ENCODE measurements at regions not wholly inside any gene's neighbourhood (a gene's known extent, or its start where the extent isn't known, plus 50 kb on each side); places are given as distances from the start of the nearest gene placed in this dataset.

DNA sequence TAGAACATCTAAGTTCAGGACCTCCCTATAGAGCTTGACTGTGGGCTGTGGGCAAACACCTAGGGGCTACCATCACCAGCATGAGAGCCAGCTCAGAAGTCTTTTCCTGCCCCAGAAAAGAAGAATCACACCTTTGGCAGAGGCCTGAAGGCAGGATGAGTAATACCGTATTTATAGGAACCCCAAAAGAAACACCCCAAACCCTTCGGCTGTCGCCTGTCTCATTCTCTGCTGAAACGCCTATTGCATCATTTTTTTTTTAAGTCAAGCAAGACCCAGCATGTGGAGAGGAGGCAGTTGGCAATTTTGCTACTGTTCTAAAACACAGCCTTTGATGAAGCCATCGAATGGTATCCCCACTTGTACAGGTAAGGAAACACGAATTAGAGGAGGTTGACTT, 436.4 kb downstream of the TFAP2A start:
- TF ChIP-seq, protein P1, sequence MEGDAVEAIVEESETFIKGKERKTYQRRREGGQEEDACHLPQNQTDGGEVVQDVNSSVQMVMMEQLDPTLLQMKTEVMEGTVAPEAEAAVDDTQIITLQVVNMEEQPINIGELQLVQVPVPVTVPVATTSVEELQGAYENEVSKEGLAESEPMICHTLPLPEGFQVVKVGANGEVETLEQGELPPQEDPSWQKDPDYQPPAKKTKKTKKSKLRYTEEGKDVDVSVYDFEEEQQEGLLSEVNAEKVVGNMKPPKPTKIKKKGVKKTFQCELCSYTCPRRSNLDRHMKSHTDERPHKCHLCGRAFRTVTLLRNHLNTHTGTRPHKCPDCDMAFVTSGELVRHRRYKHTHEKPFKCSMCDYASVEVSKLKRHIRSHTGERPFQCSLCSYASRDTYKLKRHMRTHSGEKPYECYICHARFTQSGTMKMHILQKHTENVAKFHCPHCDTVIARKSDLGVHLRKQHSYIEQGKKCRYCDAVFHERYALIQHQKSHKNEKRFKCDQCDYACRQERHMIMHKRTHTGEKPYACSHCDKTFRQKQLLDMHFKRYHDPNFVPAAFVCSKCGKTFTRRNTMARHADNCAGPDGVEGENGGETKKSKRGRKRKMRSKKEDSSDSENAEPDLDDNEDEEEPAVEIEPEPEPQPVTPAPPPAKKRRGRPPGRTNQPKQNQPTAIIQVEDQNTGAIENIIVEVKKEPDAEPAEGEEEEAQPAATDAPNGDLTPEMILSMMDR (conservative IDR thresholded peaks at IDR 0.05; ENCODE audit: low read depth, low read length) = no peak
- TF ChIP-seq EZH2phosphoT487 (IDR thresholded peaks at IDR 0.05; ENCODE audit: borderline replicate concordance, low read length) (no peak), EZH2 (IDR thresholded peaks at IDR 0.05; ENCODE audit: low read length, unreplicated experiment) (no peak)
- Histone ChIP-seq H2AFZ (ENCODE audit: low read length) (no peak overlapping the region), H4K20me1 (ENCODE audit: low read length) (no peaks in the 10 kb centered on the region), H3K4me2 (ENCODE audit: low read length) (no peak overlapping the region), H3K36me3 (ENCODE audit: low read depth, low read length) (no peaks in the 10 kb centered on the region), H3K27ac (ENCODE audit: low read length) (no peak overlapping the region), H3K9me3 (ENCODE audit: low read length) (no peaks in the 10 kb centered on the region), H3K9ac (ENCODE audit: low read length) (no peak overlapping the region), H3F3A (ENCODE audit: low read length, unreplicated experiment) (no peaks in the 10 kb centered on the region), H3K4me3 (ENCODE audit: low read length) (no peak overlapping the region), H3K4me1 (ENCODE audit: insufficient read depth, low read length) (no peaks in the 10 kb centered on the region), H3K79me2 (ENCODE audit: low read length) (no peaks in the 10 kb centered on the region), H3K27me3 (ENCODE audit: low read length) (peaks cover 48% of the 10 kb centered on the region), H3K9me2 (replicated peaks; ENCODE audit: low read length) (no peaks in the 10 kb centered on the region)
- POLR2A ChIA-PET (ENCODE audit: unreplicated experiment) = no interaction called here
- intact Hi-C loops (cut with micrococcal nuclease) = no loop called here
- ATAC-seq = no peak
- DNase-seq = no peak
- no TSS peak for BruUV-seq (replicated peaks)
- CTCF ChIA-PET = no interaction called here

DNA sequence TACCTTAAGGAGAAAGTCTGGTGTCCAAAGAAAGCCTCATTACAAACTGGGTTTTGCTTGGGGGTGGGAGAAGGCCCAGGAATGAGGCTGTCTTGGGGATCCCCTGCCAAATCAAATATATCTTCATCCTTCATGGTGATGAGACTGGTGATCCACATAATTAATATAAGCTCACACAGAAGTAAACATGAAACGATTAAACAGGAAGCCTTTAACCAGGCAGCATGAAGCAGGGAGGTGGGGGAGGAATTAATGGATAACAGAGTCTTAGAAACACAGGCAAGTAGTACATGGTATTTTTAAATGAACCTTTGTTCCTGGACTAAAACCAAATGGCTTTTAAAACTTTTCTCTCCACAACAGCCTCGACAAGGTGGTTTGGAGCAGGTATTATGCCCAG, 437.5 kb downstream of the TFAP2A start:
- Histone ChIP-seq H3F3A (ENCODE audit: low read length, unreplicated experiment) (no peaks in the 10 kb centered on the region), H3K9ac (ENCODE audit: low read length) (no peak overlapping the region), H3K4me1 (ENCODE audit: insufficient read depth, low read length) (no peaks in the 10 kb centered on the region), H3K79me2 (ENCODE audit: low read length) (no peaks in the 10 kb centered on the region), H3K9me2 (replicated peaks; ENCODE audit: low read length) (no peaks in the 10 kb centered on the region), H3K9me3 (ENCODE audit: low read length) (no peaks in the 10 kb centered on the region), H3K27me3 (ENCODE audit: low read length) (peaks cover 46% of the 10 kb centered on the region), H3K27ac (ENCODE audit: low read length) (no peak overlapping the region), H2AFZ (ENCODE audit: low read length) (no peak overlapping the region), H3K36me3 (ENCODE audit: low read depth, low read length) (no peaks in the 10 kb centered on the region), H3K4me2 (ENCODE audit: low read length) (no peak overlapping the region), H3K4me3 (ENCODE audit: low read length) (no peak overlapping the region), H4K20me1 (ENCODE audit: low read length) (no peaks in the 10 kb centered on the region)
- intact Hi-C loops (cut with micrococcal nuclease) = no loop called here
- ChIA-PET POLR2A (ENCODE audit: unreplicated experiment) (no interaction called here), CTCF (no interaction called here)
- ATAC-seq (no peak), DNase-seq (no peak)
- no peak for TF ChIP-seq EZH2 (IDR thresholded peaks at IDR 0.05; ENCODE audit: low read length, unreplicated experiment)
- TF ChIP-seq EZH2phosphoT487 (IDR thresholded peaks at IDR 0.05; ENCODE audit: borderline replicate concordance, low read length) = no peak
- TF ChIP-seq, protein P1 (conservative IDR thresholded peaks at IDR 0.05; ENCODE audit: low read depth, low read length) = no peak
- BruUV-seq (replicated peaks) = no TSS peak

DNA sequence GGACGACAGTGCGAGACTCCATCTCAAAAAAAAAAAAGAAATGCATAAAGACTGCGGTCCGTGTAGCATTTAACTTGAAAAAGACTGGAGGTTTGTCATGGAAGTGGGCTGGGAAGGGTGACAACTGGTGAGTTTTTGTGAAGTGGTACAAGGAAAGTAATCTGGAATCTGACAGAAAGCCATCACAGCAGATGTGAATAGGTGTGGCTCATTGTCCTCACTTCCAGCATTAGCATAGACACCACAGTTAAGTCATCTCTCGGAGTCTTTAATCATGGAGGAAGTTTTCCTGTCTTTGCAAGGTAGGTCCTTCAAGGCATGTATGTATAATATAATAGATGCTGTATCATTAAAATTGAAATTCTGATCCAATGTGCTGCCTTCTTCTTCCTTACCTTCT, 453.2 kb downstream of the TFAP2A start:
- CTCF ChIA-PET = no interaction called here
- POLR2A ChIA-PET (ENCODE audit: unreplicated experiment) = no interaction called here
- ATAC-seq = no peak
- no peak overlapping the region for H2AFZ ChIP-seq (ENCODE audit: low read length)
- no peaks in the 10 kb centered on the region for H4K20me1 ChIP-seq (ENCODE audit: low read length)
- H3K79me2 ChIP-seq (ENCODE audit: low read length) = no peaks in the 10 kb centered on the region
- no peaks in the 10 kb centered on the region for H3F3A ChIP-seq (ENCODE audit: low read length, unreplicated experiment)
- H3K36me3 ChIP-seq (ENCODE audit: low read depth, low read length) = no peaks in the 10 kb centered on the region
- BruUV-seq (replicated peaks) = no TSS peak
- intact Hi-C loops (cut with micrococcal nuclease) = no loop called here
- H3K27me3 ChIP-seq (ENCODE audit: low read length) = peaks cover 39% of the 10 kb centered on the region
- no peaks in the 10 kb centered on the region for H3K4me1 ChIP-seq (ENCODE audit: insufficient read depth, low read length)
- H3K9me3 ChIP-seq (ENCODE audit: low read length) = no peaks in the 10 kb centered on the region
- no peak overlapping the region for H3K27ac ChIP-seq (ENCODE audit: low read length)
- H3K4me2 ChIP-seq (ENCODE audit: low read length) = no peak overlapping the region
- H3K9ac ChIP-seq (ENCODE audit: low read length) = no peak overlapping the region
- no peak for DNase-seq
- no peaks in the 10 kb centered on the region for H3K9me2 ChIP-seq (replicated peaks; ENCODE audit: low read length)
- no peak overlapping the region for H3K4me3 ChIP-seq (ENCODE audit: low read length)
- TF ChIP-seq EZH2 (IDR thresholded peaks at IDR 0.05; ENCODE audit: low read length, unreplicated experiment) = no peak
- TF ChIP-seq, protein P1 (conservative IDR thresholded peaks at IDR 0.05; ENCODE audit: low read depth, low read length) = no peak
- no peak for TF ChIP-seq EZH2phosphoT487 (IDR thresholded peaks at IDR 0.05; ENCODE audit: borderline replicate concordance, low read length)

All from PC-3 (cell line).